ENCODE measurements at regions not wholly inside any gene's neighbourhood (a gene's known extent, or its start where the extent isn't known, plus 50 kb on each side); places are given as distances from the start of the nearest gene placed in this dataset.
"Not testable (repeated sequence)": the region's sequence is repeated elsewhere in the genome, so short reads cannot be mapped to it uniquely, and the experiment has no call there.

GRCh38 chr5:169374111-169374510 lies 73.2 kb upstream of the SLIT3 start:
- CTCF ChIA-PET = no interaction called here
- no peaks in the 10 kb centered on the region for H3K9me3 ChIP-seq (ENCODE audit: control insufficient read depth in 1 of 2, insufficient read depth in 1 of 2, low read depth in 1 of 2, low read length in 2 of 2)
- RAD21 ChIA-PET (ENCODE audit: low non-redundant PET in 1 of 2, low total read pairs in 2 of 2, uncharacterized antibody in 2 of 2, unreplicated experiment in 2 of 2) = no interaction called here
- H3K79me2 ChIP-seq (ENCODE audit: insufficient read depth, low read length) = no peaks in the 10 kb centered on the region
- no peak overlapping the region for H3K4me2 ChIP-seq (ENCODE audit: low read length)
- no peak for ATAC-seq
- no peak overlapping the region for H3K27ac ChIP-seq (ENCODE audit: low read depth, low read length)
- no peaks in the 10 kb centered on the region for H3K4me1 ChIP-seq (ENCODE audit: control insufficient read depth in 1 of 2, insufficient read depth in 2 of 2, low read length in 2 of 2)
- H4K20me1 ChIP-seq (ENCODE audit: insufficient read depth) = no peaks in the 10 kb centered on the region
- TF ChIP-seq EZH2phosphoT487 (IDR thresholded peaks at IDR 0.05; ENCODE audit: borderline replicate concordance) (no peak), ZBTB33 (IDR thresholded peaks at IDR 0.05; ENCODE audit: extremely low read depth, insufficient replicate concordance, low read length) (no peak), SRF (IDR thresholded peaks at IDR 0.05; ENCODE audit: low read depth) (no peak), EGR1 (IDR thresholded peaks at IDR 0.05; ENCODE audit: low read depth) (no peak), ZFX (IDR thresholded peaks at IDR 0.05) (no peak), EZH2 (IDR thresholded peaks at IDR 0.05) (no peak), POLR2AphosphoS5 (IDR thresholded peaks at IDR 0.05; ENCODE audit: low read depth, low read length) (no peak), TCF7L2 (IDR thresholded peaks at IDR 0.05; ENCODE audit: borderline replicate concordance, extremely low read depth, insufficient read depth, insufficient read length) (no peak), SIN3A (IDR thresholded peaks at IDR 0.05; ENCODE audit: low read depth) (no peak), FOSL1 (IDR thresholded peaks at IDR 0.05; ENCODE audit: low read depth) (no peak), POLR2A (IDR thresholded peaks at IDR 0.05; ENCODE audit: borderline replicate concordance, extremely low read depth, insufficient read depth, insufficient read length) (no peak), RAD21 (IDR thresholded peaks at IDR 0.05; ENCODE audit: low read depth) (no peak), REST (IDR thresholded peaks at IDR 0.05; ENCODE audit: low read depth) (no peak)
- TF ChIP-seq, protein P1, sequence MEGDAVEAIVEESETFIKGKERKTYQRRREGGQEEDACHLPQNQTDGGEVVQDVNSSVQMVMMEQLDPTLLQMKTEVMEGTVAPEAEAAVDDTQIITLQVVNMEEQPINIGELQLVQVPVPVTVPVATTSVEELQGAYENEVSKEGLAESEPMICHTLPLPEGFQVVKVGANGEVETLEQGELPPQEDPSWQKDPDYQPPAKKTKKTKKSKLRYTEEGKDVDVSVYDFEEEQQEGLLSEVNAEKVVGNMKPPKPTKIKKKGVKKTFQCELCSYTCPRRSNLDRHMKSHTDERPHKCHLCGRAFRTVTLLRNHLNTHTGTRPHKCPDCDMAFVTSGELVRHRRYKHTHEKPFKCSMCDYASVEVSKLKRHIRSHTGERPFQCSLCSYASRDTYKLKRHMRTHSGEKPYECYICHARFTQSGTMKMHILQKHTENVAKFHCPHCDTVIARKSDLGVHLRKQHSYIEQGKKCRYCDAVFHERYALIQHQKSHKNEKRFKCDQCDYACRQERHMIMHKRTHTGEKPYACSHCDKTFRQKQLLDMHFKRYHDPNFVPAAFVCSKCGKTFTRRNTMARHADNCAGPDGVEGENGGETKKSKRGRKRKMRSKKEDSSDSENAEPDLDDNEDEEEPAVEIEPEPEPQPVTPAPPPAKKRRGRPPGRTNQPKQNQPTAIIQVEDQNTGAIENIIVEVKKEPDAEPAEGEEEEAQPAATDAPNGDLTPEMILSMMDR (IDR thresholded peaks at IDR 0.05 in 2 of 3, conservative IDR thresholded peaks at IDR 0.05 in 1 of 3; ENCODE audit: borderline replicate concordance in 1 of 3, insufficient read depth in 1 of 3, low read depth in 2 of 3, low read length in 2 of 3) = no peak
- no peak overlapping the region for H3K4me3 ChIP-seq (replicated peaks in 1 of 2; ENCODE audit: low read depth in 1 of 2, low read length in 2 of 2)
- BruUV-seq (replicated peaks) = no TSS peak
- POLR2A ChIA-PET = no interaction called here
- H3K27me3 ChIP-seq (ENCODE audit: insufficient read depth, low read length) = no peaks in the 10 kb centered on the region
- no peak overlapping the region for H3K9ac ChIP-seq (ENCODE audit: low read length)
- no peaks in the 10 kb centered on the region for H3K36me3 ChIP-seq (ENCODE audit: control insufficient read depth in 1 of 2, insufficient read depth in 2 of 2, low read length in 2 of 2)
- no peaks in the 10 kb centered on the region for H3K9me2 ChIP-seq (ENCODE audit: insufficient read depth)
- no peak for DNase-seq (ENCODE audit: low read depth, low spot score)
- no peak overlapping the region for H2AFZ ChIP-seq (ENCODE audit: low read depth, low read length, poor library complexity, severe bottlenecking)
- intact Hi-C loops (cut with micrococcal nuclease) = no loop called here

DNA sequence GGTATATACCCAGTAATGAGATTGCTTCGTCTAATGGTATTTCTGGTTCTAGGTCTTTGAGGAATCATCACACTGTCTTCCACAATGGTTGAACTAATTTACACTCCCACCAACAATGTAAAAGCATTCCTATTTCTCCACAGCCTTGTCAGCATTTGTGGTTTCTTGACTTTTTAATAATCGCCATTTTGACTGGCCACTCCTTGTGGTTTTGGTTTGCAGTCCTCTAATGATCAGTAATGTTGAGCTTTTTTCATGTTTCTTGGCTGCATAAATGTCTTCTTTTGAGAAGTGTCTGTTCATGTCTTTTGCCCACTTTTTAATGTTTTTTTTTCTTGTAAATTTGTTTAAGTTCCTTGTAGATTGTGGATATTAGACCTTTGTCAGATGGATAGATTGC lies 70.9 kb upstream of the SLIT3 start:
- H3K9me2 ChIP-seq (ENCODE audit: insufficient read depth); H3K79me2 ChIP-seq (ENCODE audit: insufficient read depth, low read length); DNase-seq (ENCODE audit: low read depth, low spot score); H3K27ac ChIP-seq (ENCODE audit: low read depth, low read length); H4K20me1 ChIP-seq (ENCODE audit: insufficient read depth); H3K36me3 ChIP-seq (ENCODE audit: control insufficient read depth in 1 of 2, insufficient read depth in 2 of 2, low read length in 2 of 2); intact Hi-C loops (cut with micrococcal nuclease); BruUV-seq (replicated peaks); H3K4me3 ChIP-seq (replicated peaks in 1 of 2; ENCODE audit: low read depth in 1 of 2, low read length in 2 of 2); H3K4me1 ChIP-seq (ENCODE audit: control insufficient read depth in 1 of 2, insufficient read depth in 2 of 2, low read length in 2 of 2); POLR2A ChIA-PET; ATAC-seq; RAD21 ChIA-PET (ENCODE audit: low non-redundant PET in 1 of 2, low total read pairs in 2 of 2, uncharacterized antibody in 2 of 2, unreplicated experiment in 2 of 2); H3K27me3 ChIP-seq (ENCODE audit: insufficient read depth, low read length); H2AFZ ChIP-seq (ENCODE audit: low read depth, low read length, poor library complexity, severe bottlenecking); CTCF ChIA-PET; H3K9ac ChIP-seq (ENCODE audit: low read length); H3K4me2 ChIP-seq (ENCODE audit: low read length); H3K9me3 ChIP-seq (ENCODE audit: control insufficient read depth in 1 of 2, insufficient read depth in 1 of 2, low read depth in 1 of 2, low read length in 2 of 2): not testable (repeated sequence)

Measured in HCT116 (cell line).